Panc1 (cell line): ENCODE measurements at regions not wholly inside any gene's neighbourhood (a gene's known extent, or its start where the extent isn't known, plus 50 kb on each side); places are given as distances from the start of the nearest gene placed in this dataset.
A peak's percentile ranks its signal among the peaks of the same experiment; 100 is the strongest.
"Not testable (repeated sequence)": the region's sequence is repeated elsewhere in the genome, so short reads cannot be mapped to it uniquely, and the experiment has no call there.

Experiments
- ATAC-seq: fragments of 200-7000 bp; cut with Tn5 transposase; 2 replicates; pipeline ENCODE4 v1.9.1; 2020; ENCODE audit warnings: mild to moderate bottlenecking, moderate library complexity
- BruUV-seq: library from RNA; stranded (reverse); fragments of 400-500 nt; replicated peaks from 2 replicates; lab custom pipeline; 2021; lab: Mats Ljungman, UMichigan
- CTCF ChIA-PET: fragments of 300-600 bp; sonication (Branson Sonifier 250); formaldehyde crosslinking; loops from one replicate; lab custom pipeline; 2022; ENCODE audit warnings: antibody characterized with exemption; lab: Charles Lee
- POLR2A ChIA-PET: fragments of 300-600 bp; sonication (Branson Sonifier 250); formaldehyde crosslinking; loops from one replicate; lab custom pipeline; 2022; ENCODE audit warnings: antibody characterized with exemption; lab: Charles Lee
- DNase-seq: peaks from one replicate; pipeline ENCODE4 v3.0.0-alpha.2; 2010; ENCODE audit warnings: low read depth, low spot score
- H3K27ac ChIP-seq: 2 replicates; pipeline ENCODE4 v1.5.1; 2011; ENCODE audit warnings: mild to moderate bottlenecking, low read length, inconsistent platforms
- H3K27me3 ChIP-seq: fragments of 200-500 bp; sonication (Bioruptor generic); 2 replicates; pipeline ENCODE4 v1.6.0; 2014; ENCODE audit warnings: low read length, inconsistent platforms; ENCODE audit not compliant: control insufficient read depth, insufficient read depth
- H3K36me3 ChIP-seq: fragments of 200-500 bp; sonication (Bioruptor generic); 2 replicates; pipeline ENCODE4 v1.5.1; 2014; ENCODE audit warnings: inconsistent platforms, mild to moderate bottlenecking, low read length, moderate library complexity; ENCODE audit not compliant: control insufficient read depth, insufficient read depth
- H3K4me1 ChIP-seq: 2 replicates; pipeline ENCODE4 v1.5.1; 2011; ENCODE audit warnings: inconsistent platforms, mild to moderate bottlenecking, low read length, moderate library complexity; ENCODE audit not compliant: control insufficient read depth, insufficient read depth
- H3K4me3 ChIP-seq, 2 experiments: 2 replicates each; pipeline ENCODE4 v1.5.1; 2011 to 2012; ENCODE audit warnings: low read depth in 2 of 2, low read length in 2 of 2, mild to moderate bottlenecking in 2 of 2, inconsistent platforms in 1 of 2, moderate library complexity in 1 of 2
- H3K9me3 ChIP-seq: fragments of 200-500 bp; sonication (Bioruptor generic); 2 replicates; pipeline ENCODE4 v1.5.1; 2014; ENCODE audit warnings: low read depth, mild to moderate bottlenecking, inconsistent platforms, low read length, moderate library complexity; ENCODE audit not compliant: control insufficient read depth, insufficient read depth
- POLR2AphosphoS5 ChIP-seq: IDR thresholded peaks from 2 replicates; pipeline ENCODE4 v1.6.1; 2012; ENCODE audit warnings: mild to moderate bottlenecking, low read depth, low read length, moderate library complexity
- TCF7L2 ChIP-seq: IDR thresholded peaks from 2 replicates; pipeline ENCODE4 v1.6.1; 2011; ENCODE audit warnings: mild to moderate bottlenecking, low read depth, low read length, inconsistent platforms
- in situ Hi-C: cut with HindIII; loops from 2 replicates; pipeline ENCODE4 v1.10.0; 2016; ENCODE audit warnings: low sequenced_read_pairs, low pct_unique_long_range_greater_than_20kb
- intact Hi-C: fragments of 100-400 bp; cut with micrococcal nuclease; formaldehyde crosslinking; loops from one replicate; pipeline ENCODE4 v1.10.0; 2022; ENCODE audit not compliant: unreplicated experiment

GRCh38 chr21:8998946-8999681 lies 1522.3 kb upstream of the TPTE start:
- TF ChIP-seq POLR2AphosphoS5 (no peak), TCF7L2 (peak; percentile 56; the same call in 1 of the 2 replicates)
- no peaks in the 10 kb centered on the region for H3K9me3 ChIP-seq
- no peak overlapping the region for H3K27ac ChIP-seq
- H3K4me1 ChIP-seq: no peaks in the 10 kb centered on the region
- intact Hi-C loops: no loop called here
- DNase-seq (peak; percentile 61), ATAC-seq (no peak)
- CTCF ChIA-PET: no interaction called here
- no peaks in the 10 kb centered on the region for H3K27me3 ChIP-seq
- POLR2A ChIA-PET: no interaction called here
- H3K36me3 ChIP-seq: no peaks in the 10 kb centered on the region
- no TSS peak for BruUV-seq
- no peak overlapping the region for H3K4me3 ChIP-seq
- in situ Hi-C loops: no loop called here

GRCh38 chr21:9000132-9000531 lies 1521.3 kb upstream of the TPTE start:
- in situ Hi-C loops, ATAC-seq, H3K27ac ChIP-seq, H3K9me3 ChIP-seq, H3K36me3 ChIP-seq, H3K4me3 ChIP-seq, DNase-seq, BruUV-seq, H3K4me1 ChIP-seq, CTCF ChIA-PET, intact Hi-C loops, POLR2A ChIA-PET, H3K27me3 ChIP-seq: not testable (repeated sequence)

- POLR2A ChIA-PET, H3K4me3 ChIP-seq, CTCF ChIA-PET, H3K36me3 ChIP-seq, H3K9me3 ChIP-seq, intact Hi-C loops, BruUV-seq, ATAC-seq, DNase-seq, H3K4me1 ChIP-seq, H3K27me3 ChIP-seq, in situ Hi-C loops, H3K27ac ChIP-seq: not testable (repeated sequence)
Measured at GRCh38 chr21:9000671-9001070, 1520.7 kb upstream of the TPTE start.

GRCh38 chr21:9001890-9002663 lies 1519.3 kb upstream of the TPTE start:
- H3K4me3 ChIP-seq, H3K4me1 ChIP-seq, H3K9me3 ChIP-seq, H3K27me3 ChIP-seq, POLR2A ChIA-PET, in situ Hi-C loops, CTCF ChIA-PET, H3K27ac ChIP-seq, H3K36me3 ChIP-seq, ATAC-seq, BruUV-seq, intact Hi-C loops: not testable (repeated sequence)
- DNase-seq: peak; percentile 58

GRCh38 chr21:9003909-9004814 lies 1517.2 kb upstream of the TPTE start:
- ATAC-seq, BruUV-seq: not testable (repeated sequence)

GRCh38 chr21:9004815-9005518 lies 1516.4 kb upstream of the TPTE start:
- H3K36me3 ChIP-seq, H3K4me1 ChIP-seq, BruUV-seq, ATAC-seq, intact Hi-C loops, H3K9me3 ChIP-seq, H3K27ac ChIP-seq, CTCF ChIA-PET, H3K27me3 ChIP-seq, POLR2A ChIA-PET, H3K4me3 ChIP-seq, in situ Hi-C loops: not testable (repeated sequence)
- DNase-seq: peak; percentile 47

More at GRCh38 chr21:9003909-9004814, 1517.2 kb upstream of the TPTE start:
- H3K36me3 ChIP-seq, CTCF ChIA-PET, intact Hi-C loops, H3K4me3 ChIP-seq, in situ Hi-C loops, POLR2A ChIA-PET, H3K4me1 ChIP-seq, H3K27ac ChIP-seq, H3K27me3 ChIP-seq, H3K9me3 ChIP-seq: not testable (repeated sequence)
- peak; percentile 28 for DNase-seq
